Karpas-422 (cell line): ENCODE measurements at regions not wholly inside any gene's neighbourhood (a gene's known extent, or its start where the extent isn't known, plus 50 kb on each side); places are given as distances from the start of the nearest gene placed in this dataset.
"Not testable (repeated sequence)": the region's sequence is repeated elsewhere in the genome, so short reads cannot be mapped to it uniquely, and the experiment has no call there.

Source experiments
- DNase-seq: peaks from one replicate; pipeline ENCODE4 v3.0.0-alpha.2; 2015
- H2AFZ ChIP-seq: fragments of 200-600 bp; sonication (generic); 2 replicates; pipeline ENCODE4 v1.6.1; 2014; ENCODE audit warnings: antibody characterized with exemption, low read length, mixed read lengths
- H3K27ac ChIP-seq: fragments of 200-600 bp; sonication (generic); 2 replicates; pipeline ENCODE4 v1.5.1; 2014; ENCODE audit warnings: mild to moderate bottlenecking, low read length, moderate library complexity
- H3K27me3 ChIP-seq: fragments of 200-600 bp; sonication (generic); 2 replicates; pipeline ENCODE4 v1.6.1; 2014; ENCODE audit warnings: low read length, mixed read lengths
- H3K36me3 ChIP-seq: fragments of 200-600 bp; sonication (generic); 2 replicates; pipeline ENCODE4 v1.6.1; 2014; ENCODE audit warnings: low read length, mixed read lengths; ENCODE audit not compliant: insufficient read depth
- H3K4me1 ChIP-seq: fragments of 200-600 bp; sonication (generic); 2 replicates; pipeline ENCODE4 v1.6.1; 2014; ENCODE audit warnings: mild to moderate bottlenecking, low read length, mixed read lengths
- H3K4me2 ChIP-seq: fragments of 200-600 bp; sonication (generic); 2 replicates; pipeline ENCODE4 v1.6.1; 2014; ENCODE audit warnings: low read length, low read depth, mild to moderate bottlenecking; ENCODE audit not compliant: poor library complexity, severe bottlenecking
- H3K4me3 ChIP-seq: fragments of 200-600 bp; sonication (generic); 2 replicates; pipeline ENCODE4 v1.5.1; 2014; ENCODE audit warnings: mild to moderate bottlenecking, antibody characterized with exemption, low read length, mixed read lengths
- H3K79me2 ChIP-seq: fragments of 200-600 bp; sonication (generic); 2 replicates; pipeline ENCODE4 v1.6.1; 2014; ENCODE audit warnings: mild to moderate bottlenecking, low read length, mixed read lengths
- H3K9ac ChIP-seq: fragments of 200-600 bp; sonication (generic); 2 replicates; pipeline ENCODE4 v1.6.0; 2014; ENCODE audit warnings: low read length
- H3K9me2 ChIP-seq: fragments of 200-600 bp; sonication (generic), shearing (Covaris generic); replicated peaks from 2 replicates; pipeline ENCODE4 v1.6.0; 2014; ENCODE audit warnings: mild to moderate bottlenecking, low read length, moderate library complexity; ENCODE audit not compliant: insufficient read depth
- H3K9me3 ChIP-seq: fragments of 300-700, 200-600 bp; sonication (generic); 2 replicates; pipeline ENCODE4 v1.6.1; 2014; ENCODE audit warnings: low read length, mixed read lengths
- H4K20me1 ChIP-seq: fragments of 200-600 bp; sonication (generic); 2 replicates; pipeline ENCODE4 v1.6.1; 2014; ENCODE audit warnings: mild to moderate bottlenecking, antibody characterized with exemption, low read length, low read depth; ENCODE audit not compliant: insufficient read depth

DNA sequence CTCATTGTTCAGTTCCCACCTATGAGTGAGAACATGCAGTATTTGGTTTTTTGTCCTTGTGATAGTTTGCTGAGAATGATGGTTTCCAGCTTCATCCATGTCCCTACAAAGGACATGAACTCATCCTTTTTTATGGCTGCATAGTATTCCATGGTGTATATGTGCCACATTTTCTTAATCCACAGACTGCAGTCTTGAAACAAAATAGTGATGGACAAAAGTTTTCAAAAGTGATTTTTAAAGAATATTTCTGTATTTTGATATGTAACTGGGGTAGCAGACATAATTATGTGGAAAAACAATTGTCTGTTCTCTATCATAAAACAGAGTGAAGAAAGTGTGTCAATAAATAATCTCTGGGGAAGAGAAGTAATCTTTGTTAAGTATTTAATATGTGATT is 148.2 kb downstream of the PDCD6IP start:
- not testable (repeated sequence) for H3K79me2 ChIP-seq, H3K27ac ChIP-seq, DNase-seq, H3K4me3 ChIP-seq, H3K9me3 ChIP-seq, H2AFZ ChIP-seq, H3K4me2 ChIP-seq, H3K4me1 ChIP-seq, H3K9me2 ChIP-seq, H3K36me3 ChIP-seq, H3K9ac ChIP-seq, H4K20me1 ChIP-seq, H3K27me3 ChIP-seq

DNA sequence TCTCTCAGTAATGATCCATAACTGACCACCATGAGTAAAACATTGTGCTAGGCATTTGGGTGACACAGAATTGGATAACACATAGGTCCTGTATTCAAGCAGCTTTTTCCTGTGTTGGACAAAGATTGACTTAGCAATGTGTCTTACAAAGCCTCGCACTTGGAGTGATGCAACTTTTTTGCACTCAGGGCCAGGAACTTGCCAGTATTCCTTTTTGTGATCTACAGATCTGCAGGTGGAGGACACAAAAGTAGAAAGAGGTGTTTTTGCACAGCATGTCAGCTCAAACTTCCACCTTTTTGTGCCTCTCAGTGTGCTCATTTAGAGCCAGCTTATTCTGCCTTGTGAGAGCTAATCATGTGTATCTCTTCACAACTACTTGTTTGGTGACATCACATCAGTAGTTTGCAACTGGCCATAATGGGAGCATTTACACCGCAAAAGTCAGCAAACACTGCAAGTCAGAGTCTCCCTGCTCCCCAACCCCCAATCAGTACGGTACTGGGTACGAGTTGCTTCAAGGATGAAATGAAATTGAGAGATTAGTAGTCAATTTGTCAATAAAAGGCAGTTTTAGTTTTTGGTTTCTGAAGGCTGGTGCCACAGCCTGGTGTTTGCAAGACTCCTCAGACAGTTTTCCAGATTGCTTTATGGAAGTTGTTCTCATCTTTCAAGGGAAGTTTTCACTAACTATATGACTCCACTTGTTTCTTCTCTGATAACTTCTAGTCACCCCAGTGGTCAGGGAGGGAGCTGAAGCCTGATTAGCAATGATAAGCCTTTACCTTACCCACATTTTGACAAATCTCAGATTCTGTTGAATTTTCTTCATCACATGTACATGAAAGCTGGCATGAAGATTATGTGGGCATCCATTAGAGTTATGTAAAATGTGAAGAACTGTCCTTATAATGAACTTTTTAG is 149.1 kb downstream of the PDCD6IP start:
- Histone ChIP-seq H4K20me1 (no peaks in the 10 kb centered on the region), H3K4me2 (no peak overlapping the region), H3K4me1 (no peaks in the 10 kb centered on the region), H3K4me3 (no peak overlapping the region), H3K79me2 (no peaks in the 10 kb centered on the region), H3K27ac (no peak overlapping the region), H3K9me2 (no peaks in the 10 kb centered on the region), H3K36me3 (no peaks in the 10 kb centered on the region), H3K27me3 (no peaks in the 10 kb centered on the region), H3K9ac (no peak overlapping the region), H2AFZ (no peak overlapping the region), H3K9me3 (no peaks in the 10 kb centered on the region)
- DNase-seq, result no peak

- H3K79me2 ChIP-seq, result no peaks in the 10 kb centered on the region
- H3K4me3 ChIP-seq, result no peak overlapping the region
- H3K27me3 ChIP-seq, result no peaks in the 10 kb centered on the region
- H2AFZ ChIP-seq, result no peak overlapping the region
- no peak overlapping the region for H3K4me2 ChIP-seq
- no peak for DNase-seq
- no peaks in the 10 kb centered on the region for H3K9me3 ChIP-seq
- no peaks in the 10 kb centered on the region for H3K36me3 ChIP-seq
- no peak overlapping the region for H3K27ac ChIP-seq
- no peaks in the 10 kb centered on the region for H3K9me2 ChIP-seq
- H3K4me1 ChIP-seq, result no peaks in the 10 kb centered on the region
- no peaks in the 10 kb centered on the region for H4K20me1 ChIP-seq
- no peak overlapping the region for H3K9ac ChIP-seq
These were observed 150.6 kb downstream of the PDCD6IP start for GRCh38 chr3:33949074-33949473.

DNA sequence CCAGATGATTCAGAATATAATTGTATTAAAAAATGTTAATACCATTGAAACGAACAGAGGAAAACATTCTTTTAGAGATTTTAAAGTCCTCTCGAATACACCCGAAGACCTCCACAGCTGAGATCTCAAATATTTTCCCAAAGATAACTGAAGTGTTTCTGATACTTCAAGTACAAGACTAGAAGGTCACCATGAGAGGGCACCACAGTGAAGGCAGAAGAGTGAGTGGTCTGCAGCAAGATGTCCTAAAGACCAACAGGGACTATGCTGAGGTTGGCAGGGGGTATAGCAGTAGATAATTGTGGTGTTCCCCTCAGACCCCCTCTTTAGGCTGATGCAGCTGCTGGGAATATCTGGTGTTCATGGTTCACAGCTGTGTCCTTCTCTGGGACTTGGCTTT is 156.5 kb downstream of the PDCD6IP start:
- H3K36me3 ChIP-seq, result no peaks in the 10 kb centered on the region
- peaks cover 29% of the 10 kb centered on the region for H3K4me1 ChIP-seq
- H3K4me2 ChIP-seq, result peak overlapping the region; percentile 43
- peak; percentile 78 for DNase-seq
- H3K9me3 ChIP-seq, result no peaks in the 10 kb centered on the region
- no peak overlapping the region for H2AFZ ChIP-seq
- no peak overlapping the region for H3K9ac ChIP-seq
- H3K79me2 ChIP-seq, result no peaks in the 10 kb centered on the region
- H3K27me3 ChIP-seq, result no peaks in the 10 kb centered on the region
- H3K9me2 ChIP-seq, result no peaks in the 10 kb centered on the region
- no peak overlapping the region for H3K27ac ChIP-seq
- H4K20me1 ChIP-seq, result no peaks in the 10 kb centered on the region
- no peak overlapping the region for H3K4me3 ChIP-seq

DNA sequence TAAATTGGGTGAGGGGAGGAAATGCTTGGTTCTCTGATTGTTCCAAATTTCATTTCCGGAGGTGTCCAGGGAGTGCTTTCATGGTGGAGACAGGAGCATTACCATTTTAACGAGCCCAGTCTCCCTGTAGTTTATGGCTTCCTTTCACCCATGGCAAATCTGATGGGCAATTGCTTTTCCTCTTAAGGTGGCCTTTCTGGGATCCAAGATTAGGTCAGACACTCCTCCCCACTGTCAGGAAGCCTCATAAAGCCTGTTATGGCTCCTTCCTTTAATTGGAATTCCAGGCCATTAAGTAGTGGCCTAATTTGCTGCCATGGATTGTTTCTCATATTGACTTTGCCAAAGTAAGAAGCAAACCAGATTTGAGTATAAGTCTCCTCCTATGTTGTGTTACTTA is 157.8 kb downstream of the PDCD6IP start:
- no peak overlapping the region for H3K9ac ChIP-seq
- H3K9me3 ChIP-seq, result no peaks in the 10 kb centered on the region
- H3K79me2 ChIP-seq, result no peaks in the 10 kb centered on the region
- no peaks in the 10 kb centered on the region for H3K27me3 ChIP-seq
- DNase-seq, result no peak
- H3K4me2 ChIP-seq, result peak overlapping the region; percentile 25
- no peaks in the 10 kb centered on the region for H4K20me1 ChIP-seq
- no peaks in the 10 kb centered on the region for H3K36me3 ChIP-seq
- no peaks in the 10 kb centered on the region for H3K9me2 ChIP-seq
- no peak overlapping the region for H3K27ac ChIP-seq
- H3K4me1 ChIP-seq, result peaks cover 29% of the 10 kb centered on the region
- H3K4me3 ChIP-seq, result no peak overlapping the region
- no peak overlapping the region for H2AFZ ChIP-seq

- H3K79me2 ChIP-seq, result no peaks in the 10 kb centered on the region
- no peak overlapping the region for H3K4me3 ChIP-seq
- peak overlapping the region; percentile 25 for H3K4me2 ChIP-seq
- no peak overlapping the region for H2AFZ ChIP-seq
- H3K9ac ChIP-seq, result no peak overlapping the region
- H3K9me3 ChIP-seq, result no peaks in the 10 kb centered on the region
- H3K27me3 ChIP-seq, result no peaks in the 10 kb centered on the region
- H3K27ac ChIP-seq, result no peak overlapping the region
- H3K4me1 ChIP-seq, result peaks cover 29% of the 10 kb centered on the region
- no peaks in the 10 kb centered on the region for H4K20me1 ChIP-seq
- H3K9me2 ChIP-seq, result no peaks in the 10 kb centered on the region
- no peak for DNase-seq
- no peaks in the 10 kb centered on the region for H3K36me3 ChIP-seq
These were observed 158.3 kb downstream of the PDCD6IP start for GRCh38 chr3:33956776-33957175.

DNA sequence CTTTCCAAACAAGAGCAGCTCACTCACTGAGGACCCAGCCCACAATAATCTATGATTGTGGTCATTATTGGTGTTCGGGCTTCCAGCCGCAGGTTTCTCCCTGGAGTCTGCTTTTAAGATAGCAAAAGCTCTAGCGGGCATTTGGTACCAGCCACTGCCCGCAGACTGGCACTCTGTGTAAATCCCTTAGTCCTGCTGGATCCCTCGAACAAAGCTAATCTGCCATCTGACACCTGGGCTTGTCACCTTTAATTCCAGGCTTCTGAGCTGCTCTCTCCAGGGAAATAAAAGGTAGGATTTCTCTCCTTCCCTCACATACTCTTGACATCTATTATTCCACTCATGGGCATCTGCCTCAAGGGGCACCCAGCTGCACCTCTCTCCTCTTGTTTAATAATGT is 158.7 kb downstream of the PDCD6IP start:
- no peak overlapping the region for H3K27ac ChIP-seq
- H3K9me2 ChIP-seq, result no peaks in the 10 kb centered on the region
- no peaks in the 10 kb centered on the region for H3K27me3 ChIP-seq
- no peaks in the 10 kb centered on the region for H3K79me2 ChIP-seq
- no peaks in the 10 kb centered on the region for H4K20me1 ChIP-seq
- H3K4me3 ChIP-seq, result no peak overlapping the region
- H3K36me3 ChIP-seq, result no peaks in the 10 kb centered on the region
- peaks cover 29% of the 10 kb centered on the region for H3K4me1 ChIP-seq
- no peak overlapping the region for H3K4me2 ChIP-seq
- no peak overlapping the region for H2AFZ ChIP-seq
- no peaks in the 10 kb centered on the region for H3K9me3 ChIP-seq
- no peak overlapping the region for H3K9ac ChIP-seq
- DNase-seq, result no peak

DNA sequence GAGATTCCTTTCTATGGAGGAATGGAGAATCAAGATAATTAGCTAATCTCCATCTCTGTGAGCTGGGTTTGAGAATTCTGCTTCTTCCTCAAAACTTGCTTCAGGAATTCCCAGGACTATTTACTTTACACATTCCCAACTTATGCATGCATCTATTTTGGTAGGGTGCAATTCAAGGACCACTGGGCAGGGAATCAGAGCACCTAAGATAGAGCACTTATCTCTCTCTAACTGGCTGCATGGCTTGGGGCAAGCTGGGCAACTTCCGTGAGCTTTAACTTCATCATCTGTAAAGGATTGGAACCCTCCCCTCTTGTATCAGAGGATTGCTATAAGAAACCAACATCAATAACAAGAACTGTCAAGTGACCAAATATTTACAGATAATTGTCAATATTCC is 160.2 kb downstream of the PDCD6IP start:
- H3K9me2 ChIP-seq, result no peaks in the 10 kb centered on the region
- H3K9me3 ChIP-seq, result no peaks in the 10 kb centered on the region
- no peak overlapping the region for H3K4me2 ChIP-seq
- no peaks in the 10 kb centered on the region for H3K36me3 ChIP-seq
- peaks cover 29% of the 10 kb centered on the region for H3K4me1 ChIP-seq
- no peak overlapping the region for H3K27ac ChIP-seq
- no peaks in the 10 kb centered on the region for H3K79me2 ChIP-seq
- H4K20me1 ChIP-seq, result no peaks in the 10 kb centered on the region
- no peak for DNase-seq
- no peak overlapping the region for H3K9ac ChIP-seq
- H3K27me3 ChIP-seq, result no peaks in the 10 kb centered on the region
- no peak overlapping the region for H3K4me3 ChIP-seq
- H2AFZ ChIP-seq, result no peak overlapping the region
